OCI-LY1 (cell line): ENCODE measurements at regions not wholly inside any gene's neighbourhood (a gene's known extent, or its start where the extent isn't known, plus 50 kb on each side); places are given as distances from the start of the nearest gene placed in this dataset.

Experiments
- EZH2 ChIP-seq: fragments of 200-600 bp; sonication (generic), shearing (Covaris generic); IDR thresholded peaks from 2 replicates; pipeline ENCODE4 v1.8.0; 2017; ENCODE audit warnings: borderline replicate concordance, mixed run types, mild to moderate bottlenecking, antibody characterized with exemption, low read length, moderate library complexity, mixed read lengths
- TF ChIP-seq, protein P1 (sequence below): fragments of 200-600 bp; sonication (generic), shearing (Covaris generic); IDR thresholded peaks from 2 replicates; pipeline ENCODE4 v1.5.1; 2017; ENCODE audit warnings: mild to moderate bottlenecking, antibody characterized with exemption, low read length, moderate library complexity, mixed read lengths

DNA sequence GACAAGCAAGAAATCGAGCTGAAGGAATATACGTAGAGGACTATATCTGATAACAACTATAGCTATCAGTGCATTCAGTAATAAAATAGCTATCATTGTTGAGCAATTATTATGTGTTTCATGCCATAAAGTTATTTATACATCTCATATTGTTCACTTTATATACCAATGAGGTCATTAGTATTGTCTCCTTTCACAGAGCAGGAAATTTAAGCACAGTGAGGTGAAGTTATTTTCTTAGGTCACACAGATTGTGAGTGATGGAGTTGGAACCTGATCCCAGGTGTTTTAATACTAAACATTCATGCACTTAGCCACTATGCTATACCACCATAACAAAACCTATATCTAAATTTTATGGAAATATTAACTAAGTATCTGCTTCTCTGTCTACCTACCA, 180.5 kb upstream of the DPYD start:
- TF ChIP-seq, protein P1, sequence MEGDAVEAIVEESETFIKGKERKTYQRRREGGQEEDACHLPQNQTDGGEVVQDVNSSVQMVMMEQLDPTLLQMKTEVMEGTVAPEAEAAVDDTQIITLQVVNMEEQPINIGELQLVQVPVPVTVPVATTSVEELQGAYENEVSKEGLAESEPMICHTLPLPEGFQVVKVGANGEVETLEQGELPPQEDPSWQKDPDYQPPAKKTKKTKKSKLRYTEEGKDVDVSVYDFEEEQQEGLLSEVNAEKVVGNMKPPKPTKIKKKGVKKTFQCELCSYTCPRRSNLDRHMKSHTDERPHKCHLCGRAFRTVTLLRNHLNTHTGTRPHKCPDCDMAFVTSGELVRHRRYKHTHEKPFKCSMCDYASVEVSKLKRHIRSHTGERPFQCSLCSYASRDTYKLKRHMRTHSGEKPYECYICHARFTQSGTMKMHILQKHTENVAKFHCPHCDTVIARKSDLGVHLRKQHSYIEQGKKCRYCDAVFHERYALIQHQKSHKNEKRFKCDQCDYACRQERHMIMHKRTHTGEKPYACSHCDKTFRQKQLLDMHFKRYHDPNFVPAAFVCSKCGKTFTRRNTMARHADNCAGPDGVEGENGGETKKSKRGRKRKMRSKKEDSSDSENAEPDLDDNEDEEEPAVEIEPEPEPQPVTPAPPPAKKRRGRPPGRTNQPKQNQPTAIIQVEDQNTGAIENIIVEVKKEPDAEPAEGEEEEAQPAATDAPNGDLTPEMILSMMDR, result no peak
- no peak for TF ChIP-seq EZH2
